ENCODE measurements at regions not wholly inside any gene's neighbourhood (a gene's known extent, or its start where the extent isn't known, plus 50 kb on each side); places are given as distances from the start of the nearest gene placed in this dataset.
"Not testable (repeated sequence)": the region's sequence is repeated elsewhere in the genome, so short reads cannot be mapped to it uniquely, and the experiment has no call there.

- CTCF ChIA-PET: no interaction called here
Measured at GRCh38 chr20:39767352-39767751, 805.2 kb downstream of the DHX35 start.

GRCh38 chr20:39766333-39766732 lies 804.2 kb downstream of the DHX35 start:
- ChIA-PET POLR2A (no interaction called here), CTCF (no interaction called here)

More at GRCh38 chr20:39767352-39767751, 805.2 kb downstream of the DHX35 start:
- POLR2A ChIA-PET: no interaction called here

- ChIA-PET POLR2A (no interaction called here), CTCF (no interaction called here)
Measured at GRCh38 chr20:39762716-39763115, 800.6 kb downstream of the DHX35 start.

- POLR2A ChIA-PET: no interaction called here
- CTCF ChIA-PET: no interaction called here
Measured at GRCh38 chr20:39758876-39759275, 796.7 kb downstream of the DHX35 start.

GRCh38 chr20:39756828-39757227 lies 794.7 kb downstream of the DHX35 start:
- CTCF ChIA-PET: no interaction called here
- POLR2A ChIA-PET: no interaction called here

GRCh38 chr20:39756369-39756768 lies 794.2 kb downstream of the DHX35 start:
- ChIA-PET POLR2A (no interaction called here), CTCF (no interaction called here)

- ChIA-PET CTCF (no interaction called here), POLR2A (no interaction called here)
Measured at GRCh38 chr20:39752262-39752876, 790.2 kb downstream of the DHX35 start.

GRCh38 chr20:39751557-39752137 lies 789.5 kb downstream of the DHX35 start:
- POLR2A ChIA-PET: no interaction called here
- CTCF ChIA-PET: no interaction called here

GRCh38 chr20:39745380-39745779 lies 783.2 kb downstream of the DHX35 start:
- POLR2A ChIA-PET: no interaction called here
- CTCF ChIA-PET: no interaction called here

- CTCF ChIA-PET: no interaction called here
- POLR2A ChIA-PET: no interaction called here
Measured at GRCh38 chr20:39738651-39739050, 776.5 kb downstream of the DHX35 start.

- POLR2A ChIA-PET: no interaction called here
Measured at GRCh38 chr20:39736434-39737327, 774.5 kb downstream of the DHX35 start.

GRCh38 chr20:39725513-39725912 lies 763.4 kb downstream of the DHX35 start:
- CTCF ChIA-PET, POLR2A ChIA-PET: not testable (repeated sequence)

More at GRCh38 chr20:39736434-39737327, 774.5 kb downstream of the DHX35 start:
- CTCF ChIA-PET: no interaction called here

- POLR2A ChIA-PET: no interaction called here
- CTCF ChIA-PET: no interaction called here
Measured at GRCh38 chr20:39719293-39719692, 757.1 kb downstream of the DHX35 start.

GRCh38 chr20:39717936-39718335 lies 755.8 kb downstream of the DHX35 start:
- POLR2A ChIA-PET: no interaction called here
- CTCF ChIA-PET: no interaction called here

- ChIA-PET CTCF (no interaction called here), POLR2A (no interaction called here)
Measured at GRCh38 chr20:39716796-39717341, 754.7 kb downstream of the DHX35 start.

- POLR2A ChIA-PET: no interaction called here
- CTCF ChIA-PET: no interaction called here
Measured at GRCh38 chr20:39713076-39713840, 751.1 kb downstream of the DHX35 start.

- ChIA-PET POLR2A (no interaction called here), CTCF (no interaction called here)
Measured at GRCh38 chr20:39706184-39706663, 744.1 kb downstream of the DHX35 start.

GRCh38 chr20:39705032-39705431 lies 742.9 kb downstream of the DHX35 start:
- CTCF ChIA-PET: no interaction called here

GRCh38 chr20:39703357-39703756 lies 741.2 kb downstream of the DHX35 start:
- CTCF ChIA-PET, POLR2A ChIA-PET: not testable (repeated sequence)

More at GRCh38 chr20:39705032-39705431, 742.9 kb downstream of the DHX35 start:
- POLR2A ChIA-PET: no interaction called here

GRCh38 chr20:39702701-39703349 lies 740.7 kb downstream of the DHX35 start:
- POLR2A ChIA-PET: no interaction called here
- CTCF ChIA-PET: no interaction called here
